Mucosa of descending colon (tissue), 3 donors: ENCODE measurements at regions not wholly inside any gene's neighbourhood (a gene's known extent, or its start where the extent isn't known, plus 50 kb on each side); places are given as distances from the start of the nearest gene placed in this dataset.

Experiments used
- ATAC-seq: fragments of 200-7000 bp; cut with Tn5 transposase; one replicate; pipeline ENCODE4 v1.9.1; 2020; ENCODE audit warnings: mild to moderate bottlenecking, moderate library complexity
- DNase-seq, 3 donors: peaks; one replicate each; pipeline ENCODE4 v3.0.0-alpha.2; 2020
- H3K36me3 ChIP-seq: fragments of 200-600 bp; one replicate; pipeline ENCODE4 v1.8.0; 2021; ENCODE audit warnings: low read depth, mild to moderate bottlenecking
- H3K4me1 ChIP-seq: fragments of 200-600 bp; one replicate; pipeline ENCODE4 v1.8.0; 2021; ENCODE audit warnings: low read depth, mild to moderate bottlenecking
- H3K4me3 ChIP-seq: fragments of 200-600 bp; one replicate; pipeline ENCODE4 v1.8.0; 2021; ENCODE audit warnings: mild to moderate bottlenecking
- H3K9me3 ChIP-seq: fragments of 200-600 bp; one replicate; pipeline ENCODE4 v1.8.0; 2021; ENCODE audit warnings: mild to moderate bottlenecking
- CTCF ChIP-seq: fragments of 200-600 bp; IDR thresholded peaks from one replicate; pipeline ENCODE4 v1.8.0; 2022; ENCODE audit warnings: antibody characterized with exemption, mild to moderate bottlenecking
- intact Hi-C, 2 donors: fragments of 100-400 bp; cut with DNase I in 1 of 2; cut with micrococcal nuclease in 1 of 2; formaldehyde crosslinking; loops; one replicate each; pipeline versions ENCODE4 v1.11.0 to v1.11.1; 2022; cut with DNase I, micrococcal nuclease
- donor health status: DM: no; HTN: no; CAD: no; lungs with moderate emphysema.
- donor health status: DM: no; HTN: no; CAD: no.
- donor health status: DM: no; HTN: yes; CAD: no.

- no peak overlapping the region for H3K4me3 ChIP-seq
- intact Hi-C loops = no loop called here
- TF ChIP-seq CTCF = no peak
- ATAC-seq = no peak
- H3K4me1 ChIP-seq = no peaks in the 10 kb centered on the region
- DNase-seq = no peak
- no peaks in the 10 kb centered on the region for H3K36me3 ChIP-seq
- no peaks in the 10 kb centered on the region for H3K9me3 ChIP-seq
Measured at GRCh38 chr6:132096996-132097395, 145.8 kb upstream of the CCN2 start.

- no peak for TF ChIP-seq CTCF
- Histone ChIP-seq H3K36me3 (no peaks in the 10 kb centered on the region), H3K4me3 (no peak overlapping the region), H3K4me1 (no peaks in the 10 kb centered on the region), H3K9me3 (no peaks in the 10 kb centered on the region)
- DNase-seq = no peak
- no peak for ATAC-seq
- intact Hi-C loops = no loop called here
Measured at GRCh38 chr6:132096245-132096644, 145.1 kb upstream of the CCN2 start.

GRCh38 chr6:132089173-132089572 is 138.0 kb upstream of the CCN2 start:
- no peaks in the 10 kb centered on the region for H3K4me1 ChIP-seq
- TF ChIP-seq CTCF = no peak
- no peak overlapping the region for H3K4me3 ChIP-seq
- DNase-seq (no peak), ATAC-seq (no peak)
- H3K9me3 ChIP-seq = no peaks in the 10 kb centered on the region
- intact Hi-C loops = no loop called here
- H3K36me3 ChIP-seq = no peaks in the 10 kb centered on the region

- Histone ChIP-seq H3K4me1 (no peaks in the 10 kb centered on the region), H3K4me3 (no peak overlapping the region), H3K36me3 (no peaks in the 10 kb centered on the region), H3K9me3 (no peaks in the 10 kb centered on the region)
- DNase-seq (no peak), ATAC-seq (no peak)
- intact Hi-C loops = no loop called here
- TF ChIP-seq CTCF = no peak
Measured at GRCh38 chr6:132088150-132088549, 137.0 kb upstream of the CCN2 start.

GRCh38 chr6:132087391-132087790 is 136.2 kb upstream of the CCN2 start:
- DNase-seq (no peak), ATAC-seq (no peak)
- no peak overlapping the region for H3K4me3 ChIP-seq
- no peak for TF ChIP-seq CTCF
- H3K9me3 ChIP-seq = no peaks in the 10 kb centered on the region
- no peaks in the 10 kb centered on the region for H3K4me1 ChIP-seq
- intact Hi-C loops = no loop called here
- H3K36me3 ChIP-seq = no peaks in the 10 kb centered on the region

- Histone ChIP-seq H3K36me3 (no peaks in the 10 kb centered on the region), H3K9me3 (no peaks in the 10 kb centered on the region), H3K4me3 (no peak overlapping the region), H3K4me1 (no peaks in the 10 kb centered on the region)
- no peak for TF ChIP-seq CTCF
- intact Hi-C loops = no loop called here
- ATAC-seq (no peak), DNase-seq (no peak)
Measured at GRCh38 chr6:132085731-132086130, 134.6 kb upstream of the CCN2 start.
